ENCODE measurements at regions not wholly inside any gene's neighbourhood (a gene's known extent, or its start where the extent isn't known, plus 50 kb on each side); places are given as distances from the start of the nearest gene placed in this dataset.

- TF ChIP-seq POLR2A (IDR thresholded peaks at IDR 0.05) (no peak), CTCF (IDR thresholded peaks at IDR 0.05 in 8 of 11, conservative IDR thresholded peaks at IDR 0.05 in 3 of 11) (no peak)
Observed at GRCh38 chr16:73131156-73131862, 83.4 kb upstream of the ZFHX3 start.

Data from spleen (tissue), 7 donors.